ENCODE measurements at regions not wholly inside any gene's neighbourhood (a gene's known extent, or its start where the extent isn't known, plus 50 kb on each side); places are given as distances from the start of the nearest gene placed in this dataset.
A peak's percentile ranks its signal among the peaks of the same experiment; 100 is the strongest.

GRCh38 chr2:236720974-236721540 lies 151.4 kb downstream of the ACKR3 start:
- DNase-seq: peak; percentile 94 to 95

- DNase-seq: no peak
Observed at GRCh38 chr2:236724200-236724599, 154.6 kb downstream of the ACKR3 start.

- no peak for DNase-seq
Observed at GRCh38 chr2:236726701-236727450, 157.3 kb downstream of the ACKR3 start.

GRCh38 chr2:236728916-236729670 lies 159.5 kb downstream of the ACKR3 start:
- no peak for DNase-seq

- no peak for DNase-seq
Observed at GRCh38 chr2:236730393-236730792, 160.8 kb downstream of the ACKR3 start.

- no peak for DNase-seq
Observed at GRCh38 chr2:236731767-236732580, 162.3 kb downstream of the ACKR3 start.

GRCh38 chr2:236733156-236733555 lies 163.5 kb downstream of the ACKR3 start:
- no peak for DNase-seq

GRCh38 chr2:236735825-236736238 lies 166.2 kb downstream of the ACKR3 start:
- DNase-seq: no peak

GRCh38 chr2:236738030-236738429 lies 168.4 kb downstream of the ACKR3 start:
- DNase-seq: no peak

GRCh38 chr2:236738896-236739295 lies 169.3 kb downstream of the ACKR3 start:
- no peak for DNase-seq

- no peak for DNase-seq
Observed at GRCh38 chr2:236739663-236740062, 170.0 kb downstream of the ACKR3 start.

- no peak for DNase-seq
Observed at GRCh38 chr2:236740506-236740905, 170.9 kb downstream of the ACKR3 start.

GRCh38 chr2:236743039-236743920 lies 173.7 kb downstream of the ACKR3 start:
- DNase-seq: no peak

GRCh38 chr2:236743921-236744280 lies 174.3 kb downstream of the ACKR3 start:
- no peak for DNase-seq

- no peak for DNase-seq
Observed at GRCh38 chr2:236744281-236744705, 174.7 kb downstream of the ACKR3 start.

- DNase-seq: no peak
Observed at GRCh38 chr2:236744716-236745115, 175.1 kb downstream of the ACKR3 start.

- peak; percentile 96 for DNase-seq
Observed at GRCh38 chr2:236745420-236746210, 176.0 kb downstream of the ACKR3 start.

- DNase-seq: no peak
Observed at GRCh38 chr2:236746833-236747232, 177.2 kb downstream of the ACKR3 start.

- peak; percentile 18 to 73 for DNase-seq
Observed at GRCh38 chr2:236747426-236747825, 177.8 kb downstream of the ACKR3 start.

GRCh38 chr2:236747925-236748324 lies 178.3 kb downstream of the ACKR3 start:
- DNase-seq: no peak

GRCh38 chr2:236748385-236748784 lies 178.8 kb downstream of the ACKR3 start:
- no peak for DNase-seq

Data from NCI-H526 (cell line).